DMS153 (cell line): ENCODE measurements at regions not wholly inside any gene's neighbourhood (a gene's known extent, or its start where the extent isn't known, plus 50 kb on each side); places are given as distances from the start of the nearest gene placed in this dataset.
"Not testable (repeated sequence)": the region's sequence is repeated elsewhere in the genome, so short reads cannot be mapped to it uniquely, and the experiment has no call there.

Experiments used
- DNase-seq: peaks from one replicate; lab custom pipeline; 2025; lab: John Stamatoyannopoulos, UW

GRCh38 chr7:118938845-118939244 lies 714.3 kb downstream of the ANKRD7 start:
- DNase-seq, result no peak

DNA sequence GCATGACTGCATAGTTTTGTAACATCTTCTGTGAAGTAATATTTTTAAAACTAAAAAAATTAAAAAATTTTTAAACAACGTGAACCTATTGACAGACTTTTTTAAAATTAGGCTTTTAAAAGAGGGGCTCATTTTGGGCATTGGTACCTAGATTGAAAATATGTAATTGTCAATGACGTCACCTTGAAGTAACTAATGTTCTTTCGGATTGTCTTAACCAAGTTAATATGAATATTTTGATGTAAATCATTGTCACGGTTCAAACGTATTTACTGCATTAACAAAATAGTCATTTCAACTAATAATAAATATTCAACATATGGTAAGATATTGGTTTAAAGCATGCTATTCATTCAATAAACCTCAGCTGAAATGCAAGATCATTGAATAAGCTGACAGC lies 719.8 kb downstream of the ANKRD7 start:
- DNase-seq, result no peak

DNA sequence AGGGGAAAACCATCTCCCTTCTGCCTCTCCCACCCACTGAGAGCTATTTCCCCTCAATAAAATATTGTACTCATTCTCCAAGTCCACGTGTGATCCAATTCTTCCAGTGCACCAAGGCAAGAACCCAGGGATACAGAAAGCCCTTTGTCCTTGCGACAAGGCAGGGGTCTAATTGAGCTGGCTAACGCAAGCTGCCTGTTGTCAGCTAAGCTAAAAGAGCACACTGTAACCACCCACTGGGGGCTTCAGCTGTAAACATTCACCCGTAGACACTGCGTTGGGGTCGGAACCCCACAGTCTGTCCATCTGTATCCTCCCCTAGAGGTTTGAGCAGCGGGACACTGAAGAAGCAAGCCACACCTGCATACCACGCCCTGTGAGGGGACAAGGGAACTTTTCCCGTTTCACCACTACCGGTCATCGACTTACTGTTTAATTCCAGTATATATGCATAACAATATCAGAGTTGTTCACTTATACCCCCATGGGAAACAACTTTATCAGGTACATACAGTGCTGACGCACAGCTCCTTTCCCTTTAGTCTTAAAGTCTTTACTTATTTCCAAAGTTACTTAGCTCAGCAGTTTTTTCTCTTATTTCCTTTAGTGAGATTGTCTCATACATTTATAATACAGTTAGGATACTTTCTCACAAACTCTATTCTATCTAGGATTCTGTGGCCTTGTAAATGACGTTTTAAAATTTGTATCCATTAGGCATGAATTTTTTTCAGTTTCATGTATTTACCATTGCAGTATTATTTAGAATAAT lies 721.6 kb downstream of the ANKRD7 start:
- DNase-seq, result no peak

DNA sequence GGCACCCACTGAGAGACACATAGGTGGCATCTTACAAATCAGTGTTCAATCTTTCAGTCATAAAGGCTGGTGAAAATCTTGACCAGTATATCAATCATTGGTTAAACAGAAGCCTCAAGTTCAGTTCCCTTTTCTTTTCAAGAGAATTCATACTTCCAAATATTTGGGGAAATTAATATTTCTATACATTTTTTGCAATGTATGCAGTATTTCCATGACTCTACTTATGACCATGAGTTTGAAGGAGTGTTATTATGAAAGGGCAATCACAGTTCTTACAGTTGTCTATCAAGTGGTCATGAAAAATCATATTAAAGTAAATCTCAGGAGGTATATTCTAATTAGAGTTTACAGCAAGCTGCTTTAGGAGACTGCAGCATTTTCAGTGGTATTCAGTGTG lies 724.0 kb downstream of the ANKRD7 start:
- no peak for DNase-seq

DNA sequence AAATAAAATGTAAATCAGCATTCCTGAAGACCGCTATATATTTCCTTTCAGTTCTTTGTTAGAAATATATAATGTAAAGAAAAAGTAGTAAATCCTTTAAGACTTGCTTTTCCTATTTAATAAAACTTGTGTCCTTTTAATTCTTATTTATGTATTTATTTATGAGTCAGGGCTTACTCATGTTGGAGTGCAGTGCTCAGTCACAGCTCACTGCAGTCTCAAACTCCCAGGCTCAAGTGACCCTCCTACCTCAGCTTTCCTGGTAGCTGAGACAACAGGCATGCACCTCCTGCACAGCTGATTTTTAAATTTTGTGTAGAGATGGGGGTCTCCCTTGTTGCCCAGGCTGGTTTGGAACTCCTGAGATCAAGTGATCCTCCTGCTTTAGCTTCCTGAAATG lies 724.5 kb downstream of the ANKRD7 start:
- no peak for DNase-seq

DNA sequence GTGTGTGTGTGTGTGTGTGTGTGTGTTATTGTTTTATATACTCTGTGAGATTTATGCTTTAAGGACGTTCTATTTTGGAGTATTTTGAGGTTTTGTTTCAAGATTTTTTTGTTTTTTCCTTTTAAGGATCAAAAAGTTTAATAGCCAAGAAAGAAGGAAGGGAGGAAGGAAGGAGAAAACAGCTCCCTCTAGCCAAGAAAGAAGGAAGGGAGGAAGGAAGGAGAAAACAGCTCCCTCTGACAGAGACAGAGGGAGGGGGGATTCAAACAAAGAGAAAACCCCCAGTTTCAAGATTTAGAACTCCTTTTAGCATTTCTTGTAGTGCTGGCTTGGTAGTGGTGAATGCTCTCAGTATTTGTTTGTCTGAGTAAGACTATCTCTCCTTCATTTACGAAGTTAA lies 731.8 kb downstream of the ANKRD7 start:
- not testable (repeated sequence) for DNase-seq

GRCh38 chr7:118969370-118969769 lies 744.9 kb downstream of the ANKRD7 start:
- no peak for DNase-seq

- DNase-seq, result no peak
Measured at GRCh38 chr7:118971706-118972105, 747.2 kb downstream of the ANKRD7 start.

DNA sequence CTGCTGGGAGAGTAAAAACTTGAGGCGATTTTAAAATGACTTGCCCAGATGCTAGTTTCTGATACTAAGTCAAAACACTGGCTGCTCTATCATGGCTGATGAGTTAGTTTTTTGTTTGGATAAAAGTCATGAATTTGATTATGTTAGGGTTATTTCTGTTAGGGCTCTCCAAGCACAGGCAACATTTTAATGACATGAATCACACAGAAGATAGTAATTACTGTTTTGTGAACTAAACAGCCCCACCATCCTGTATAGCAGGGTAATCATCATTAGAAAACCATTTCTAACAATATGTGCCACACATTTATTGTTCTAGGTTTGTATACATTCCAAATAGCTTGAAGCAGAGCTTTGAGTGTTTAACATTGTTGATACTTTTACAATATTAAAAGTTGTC lies 750.3 kb downstream of the ANKRD7 start:
- no peak for DNase-seq

DNA sequence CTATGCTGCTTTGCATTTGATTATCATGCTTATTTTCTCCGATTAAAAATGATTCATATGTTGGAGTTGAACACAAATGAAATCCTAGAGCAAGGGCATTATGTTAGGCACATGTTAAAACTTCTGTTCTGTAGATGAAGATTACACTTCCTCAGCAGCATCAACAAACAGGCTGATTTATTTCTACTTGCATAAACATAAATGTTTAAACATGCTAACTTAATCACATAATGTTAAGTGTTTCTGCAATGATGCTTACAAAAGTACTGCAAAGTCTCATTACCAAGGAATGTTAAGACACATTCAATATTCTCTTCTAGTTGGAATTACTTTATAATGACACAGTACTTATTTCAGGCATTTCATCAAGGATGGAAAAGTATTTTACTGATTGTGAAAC lies 770.8 kb downstream of the ANKRD7 start:
- no peak for DNase-seq

DNA sequence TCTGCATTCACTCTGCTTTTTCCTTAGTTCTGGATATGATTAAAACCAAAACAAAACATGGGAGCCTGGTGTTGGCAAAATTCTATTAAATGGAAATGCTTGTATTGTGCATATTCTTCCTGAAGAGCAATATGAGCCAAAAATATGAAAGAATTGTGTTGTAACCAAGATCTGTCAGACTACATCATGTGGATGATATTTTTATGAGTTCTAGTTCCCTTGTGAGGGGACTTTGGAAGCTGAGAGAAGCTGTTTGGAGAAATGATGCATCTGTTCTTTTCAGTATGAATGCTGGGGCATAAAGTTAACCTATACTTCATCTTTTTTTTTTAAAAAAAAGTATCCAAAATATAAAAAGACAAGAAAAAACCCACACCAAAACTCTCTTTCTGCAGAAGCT lies 782.7 kb downstream of the ANKRD7 start:
- no peak for DNase-seq

DNA sequence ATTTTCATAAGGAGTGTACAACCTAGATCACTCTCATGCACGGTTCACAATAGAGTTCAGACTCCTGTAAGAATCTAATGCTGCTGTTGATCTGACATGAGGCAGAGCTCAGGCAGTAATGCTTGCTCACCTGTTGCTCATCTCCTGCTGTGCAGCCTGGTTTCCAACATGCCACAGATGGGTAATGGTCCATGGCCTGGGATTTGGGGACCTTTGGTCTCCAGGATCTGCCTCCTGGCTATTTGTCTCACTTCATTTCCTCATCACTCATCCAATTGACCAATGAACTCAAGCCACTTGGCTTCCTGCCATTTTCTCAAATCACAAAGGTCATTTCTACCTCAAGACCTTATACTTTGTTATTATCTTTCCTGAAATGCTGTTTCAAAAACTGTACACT lies 786.1 kb downstream of the ANKRD7 start:
- no peak for DNase-seq

- no peak for DNase-seq
Measured at GRCh38 chr7:119026391-119026790, 801.9 kb downstream of the ANKRD7 start.

GRCh38 chr7:119028736-119029135 lies 804.2 kb downstream of the ANKRD7 start:
- DNase-seq, result no peak

- DNase-seq, result not testable (repeated sequence)
Measured at GRCh38 chr7:119032136-119032535, 807.6 kb downstream of the ANKRD7 start.

GRCh38 chr7:119033641-119034040 lies 809.1 kb downstream of the ANKRD7 start:
- no peak for DNase-seq

GRCh38 chr7:119037941-119038340 lies 813.4 kb downstream of the ANKRD7 start:
- no peak for DNase-seq

DNA sequence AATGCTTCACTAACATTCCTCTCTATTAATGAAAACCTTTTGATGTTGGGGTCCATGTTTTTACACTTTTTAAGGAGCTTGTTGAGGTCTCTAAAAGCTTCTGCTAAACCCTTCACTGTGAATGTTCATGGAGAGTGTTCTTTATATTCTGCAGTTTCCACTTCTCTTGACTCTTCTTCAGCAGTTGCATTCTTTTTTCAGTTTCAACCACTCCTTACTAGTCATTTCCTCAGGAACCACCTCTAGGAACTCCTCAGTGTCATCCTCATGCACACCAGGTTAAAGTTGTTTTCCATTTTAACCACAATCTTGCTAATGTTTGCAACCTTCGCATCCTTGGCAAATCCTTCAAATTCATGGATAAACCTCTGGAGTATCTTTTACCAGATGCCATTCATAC lies 821.6 kb downstream of the ANKRD7 start:
- no peak for DNase-seq

- no peak for DNase-seq
Measured at GRCh38 chr7:119065966-119066365, 841.5 kb downstream of the ANKRD7 start.

DNA sequence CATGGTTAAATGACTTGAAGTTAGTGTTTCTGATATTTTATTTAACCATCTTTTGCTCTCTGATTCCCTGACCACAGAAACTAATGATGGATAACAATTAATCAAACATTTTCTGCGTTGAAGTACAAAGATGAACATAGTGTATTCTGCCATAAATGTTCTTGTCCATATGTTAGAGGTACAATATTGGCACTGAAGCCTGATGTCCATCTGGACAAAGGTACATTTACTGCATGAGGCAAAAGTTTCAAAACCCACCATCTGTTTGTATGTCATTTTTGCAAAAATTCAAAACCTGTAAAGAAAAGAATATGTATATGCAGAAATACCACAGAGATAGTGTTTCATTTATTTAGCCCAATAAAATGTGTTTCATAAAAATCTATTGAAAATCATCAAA lies 861.5 kb downstream of the ANKRD7 start:
- no peak for DNase-seq

DNA sequence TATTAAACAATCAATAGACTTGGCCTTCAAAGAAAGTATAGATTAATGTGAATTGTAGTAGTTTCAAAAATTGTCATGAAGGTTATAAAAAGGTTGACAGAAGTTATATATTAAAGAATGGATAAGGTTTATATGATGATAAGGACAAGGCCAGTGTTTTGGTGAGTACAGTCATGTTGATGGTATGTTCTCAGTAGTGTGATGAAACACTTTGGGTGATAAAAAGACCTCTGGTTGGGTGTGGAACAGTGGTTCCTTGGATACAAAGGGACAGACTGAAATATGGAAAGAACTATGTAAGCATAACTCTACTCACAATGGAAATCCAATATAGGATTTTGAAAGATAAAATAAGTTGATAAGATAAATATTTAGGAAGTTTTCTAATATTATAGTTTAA lies 866.3 kb downstream of the ANKRD7 start:
- no peak for DNase-seq

DNA sequence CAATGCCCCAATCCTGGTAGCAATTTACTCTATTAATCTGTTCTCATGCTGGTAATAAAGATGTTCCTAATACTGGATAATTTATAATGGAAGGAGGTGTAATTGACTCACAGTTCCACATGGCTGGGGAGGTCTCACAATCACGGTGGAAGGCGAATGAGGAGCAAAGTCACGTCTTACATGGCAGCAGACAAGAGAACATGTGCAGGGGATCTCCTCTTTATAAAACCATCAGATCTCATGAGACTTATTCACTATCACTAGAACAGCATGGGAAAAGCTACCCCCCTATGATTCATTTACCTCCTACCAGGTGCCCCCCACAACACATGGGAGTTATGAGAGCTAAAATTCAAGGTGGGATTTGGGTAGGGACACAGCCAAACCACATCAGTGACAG lies 872.2 kb downstream of the ANKRD7 start:
- DNase-seq, result no peak

- peak; percentile 89 for DNase-seq
Measured at GRCh38 chr7:119100611-119101258, 876.2 kb downstream of the ANKRD7 start.

- DNase-seq, result no peak
Measured at GRCh38 chr7:119102291-119102690, 877.8 kb downstream of the ANKRD7 start.
